Adrenal gland (tissue), 9 donors: ENCODE measurements at regions not wholly inside any gene's neighbourhood (a gene's known extent, or its start where the extent isn't known, plus 50 kb on each side); places are given as distances from the start of the nearest gene placed in this dataset.

Experiments used
- DNase-seq, 7 donors: peaks; one replicate each; pipeline ENCODE4 v3.0.0-alpha.2; 2019 to 2020
- H3K27ac ChIP-seq, 5 donors: fragments of 200-600 bp; sonication (generic) in 4 of 5; 1 replicate in 3 of 5; 2 replicates in 2 of 5; pipeline versions ENCODE4 v1.5.1 to v1.8.0; 2016 to 2020; ENCODE audit warnings: mild to moderate bottlenecking in 1 of 5
- H3K27me3 ChIP-seq: fragments of 200-600 bp; 2 replicates; pipeline ENCODE4 v1.8.0; 2021
- H3K36me3 ChIP-seq, 2 donors: fragments of 200-600 bp; replicated peaks in 1 of 2; 1 replicate in 1 of 2; 2 replicates in 1 of 2; pipeline versions ENCODE4 v1.5.1 to v1.8.0; 2018 to 2022
- H3K4me1 ChIP-seq, 2 donors: fragments of 200-600 bp; replicated peaks in 1 of 2; 1 replicate in 1 of 2; 2 replicates in 1 of 2; pipeline versions ENCODE4 v1.5.1 to v1.8.0; 2018 to 2021
- H3K4me3 ChIP-seq, 4 donors: fragments of 200-600 bp; sonication (generic) in 3 of 4; one replicate each; pipeline ENCODE4 v1.5.1; 2016 to 2018
- H3K9me3 ChIP-seq, 3 donors: fragments of 200-600 bp; sonication (generic) in 1 of 3; replicated peaks in 1 of 3; 1 replicate in 2 of 3; 2 replicates in 1 of 3; pipeline versions ENCODE4 v1.5.1 to v1.8.0; 2016 to 2021
- CTCF ChIP-seq, 6 experiments: fragments of 450-650 bp in 4 of 6; fragments of 200-600 bp in 2 of 6; sonication (generic) in 1 of 6; IDR thresholded peaks; 1 replicate in 5 of 6; 2 replicates in 1 of 6; pipeline versions ENCODE4 v1.5.1 to v1.8.0; 2016 to 2021; ENCODE audit warnings: antibody characterized with exemption in 6 of 6, mild to moderate bottlenecking in 2 of 6, moderate library complexity in 1 of 6
- POLR2A ChIP-seq, 2 donors: fragments of 450-650 bp; IDR thresholded peaks; one replicate each; pipeline ENCODE4 v1.6.1; 2017; ENCODE audit warnings: antibody characterized with exemption in 2 of 2, mild to moderate bottlenecking in 2 of 2, moderate library complexity in 1 of 2
- WGBS, 4 donors: extraction: QIAGEN DNeasy Blood & Tissue Kit in 2 of 4; methylation state at CpG; one replicate each; pipeline versions ENCODE4 v1.1.5 to v1.1.7; 2013 to 2017; 5-methylcytosine and 5-hydroxymethylcytosine counted together
- intact Hi-C, 2 donors: fragments of 100-400 bp; cut with DNase I; formaldehyde crosslinking; loops; one replicate each; pipeline versions ENCODE4 v1.14.1 to v1.15.0; 2022 to 2023
- donor health status: healthy with polysubstance abuse.
- donor health status: Bipolar disorder and iron deficiency.
- donor health status: DM: yes; HTN: yes; CAD: no.
- donor health status: DM: no; HTN: no; CAD: no.
- donor health status: DM: no; HTN: no; CAD: no.

GRCh38 chr22:34210301-34210700 is 290.0 kb upstream of the LARGE1 start:
- Histone ChIP-seq H3K36me3 (no peaks in the 10 kb centered on the region), H3K4me1 (no peaks in the 10 kb centered on the region), H3K9me3 (no peaks in the 10 kb centered on the region), H3K27me3 (no peaks in the 10 kb centered on the region), H3K27ac (no peak overlapping the region), H3K4me3 (no peak overlapping the region)
- TF ChIP-seq POLR2A (IDR thresholded peaks at IDR 0.05) (no peak), CTCF (IDR thresholded peaks at IDR 0.05) (no peak)
- no peak for DNase-seq
- WGBS, 4 donors, result 69 to 76% (median 74%) methylated on average over 7 of the region's 7 CpGs
- intact Hi-C loops, result no loop called here

DNA sequence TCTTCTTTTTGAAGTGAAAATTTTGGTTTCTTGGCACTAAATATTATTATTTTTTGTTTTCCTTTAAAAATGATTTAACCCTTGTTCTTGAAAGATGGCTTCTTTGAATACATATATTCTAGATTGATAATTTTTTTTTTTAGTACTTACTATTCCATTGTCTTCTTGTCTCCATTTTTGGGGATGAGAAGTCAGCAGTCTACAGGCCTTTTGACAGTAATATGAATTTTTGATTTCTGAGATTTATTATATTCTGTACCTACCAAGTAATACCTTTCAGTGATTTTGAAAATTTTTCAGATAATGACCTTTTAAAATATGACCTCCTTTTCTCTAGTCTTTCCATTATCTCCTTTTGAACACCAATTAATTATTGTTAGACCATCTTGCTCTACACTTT is 294.1 kb upstream of the LARGE1 start:
- TF ChIP-seq CTCF (IDR thresholded peaks at IDR 0.05) (no peak), POLR2A (IDR thresholded peaks at IDR 0.05) (no peak)
- H3K36me3 ChIP-seq, result no peaks in the 10 kb centered on the region
- no peaks in the 10 kb centered on the region for H3K27me3 ChIP-seq
- no peaks in the 10 kb centered on the region for H3K9me3 ChIP-seq
- no peaks in the 10 kb centered on the region for H3K4me1 ChIP-seq
- DNase-seq, result no peak
- intact Hi-C loops, result no loop called here
- H3K27ac ChIP-seq, result no peak overlapping the region
- H3K4me3 ChIP-seq, result no peak overlapping the region

- peaks cover 5% of the 10 kb centered on the region for H3K27me3 ChIP-seq
- no peak overlapping the region for H3K27ac ChIP-seq
- no peaks in the 10 kb centered on the region for H3K4me1 ChIP-seq
- H3K36me3 ChIP-seq, result no peaks in the 10 kb centered on the region
- WGBS, 4 donors, result 11 to 28% (median 16%) methylated on average over 1 of the region's 1 CpG
- TF ChIP-seq CTCF (IDR thresholded peaks at IDR 0.05), result no peak
- TF ChIP-seq POLR2A (IDR thresholded peaks at IDR 0.05), result no peak
- no peak for DNase-seq
- intact Hi-C loops, result no loop called here
- H3K4me3 ChIP-seq, result no peak overlapping the region
- no peaks in the 10 kb centered on the region for H3K9me3 ChIP-seq
These were observed 305.0 kb upstream of the LARGE1 start for GRCh38 chr22:34225278-34225677.

DNA sequence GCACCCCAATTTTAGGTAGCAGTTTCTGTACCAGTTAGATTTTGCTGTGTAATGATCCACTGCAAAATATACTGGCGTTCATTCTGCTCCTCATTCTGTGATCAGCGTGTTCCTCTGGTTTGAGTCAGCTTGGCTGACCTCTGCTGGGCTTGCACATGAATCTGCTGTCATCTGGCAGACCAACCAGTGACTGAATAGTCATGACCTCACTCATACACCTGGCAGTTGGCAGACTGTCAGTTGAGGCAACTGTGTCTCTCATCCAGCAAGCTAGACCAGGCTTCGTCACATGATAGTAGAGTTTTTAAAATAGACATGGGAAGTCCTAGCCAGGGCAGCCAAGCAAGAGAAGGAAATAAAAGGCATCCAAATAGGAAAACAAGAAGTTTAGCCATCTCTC is 316.3 kb upstream of the LARGE1 start:
- H3K4me1 ChIP-seq, result no peaks in the 10 kb centered on the region
- TF ChIP-seq POLR2A (IDR thresholded peaks at IDR 0.05), result no peak
- TF ChIP-seq CTCF (IDR thresholded peaks at IDR 0.05), result no peak
- intact Hi-C loops, result no loop called here
- H3K9me3 ChIP-seq, result no peaks in the 10 kb centered on the region
- no peak overlapping the region for H3K27ac ChIP-seq
- H3K4me3 ChIP-seq, result no peak overlapping the region
- DNase-seq, result no peak
- 60 to 70% (median 62%) methylated on average over 3 of the region's 3 CpGs for WGBS, 4 donors
- H3K27me3 ChIP-seq, result no peaks in the 10 kb centered on the region
- no peaks in the 10 kb centered on the region for H3K36me3 ChIP-seq
